ENCODE measurements at regions not wholly inside any gene's neighbourhood (a gene's known extent, or its start where the extent isn't known, plus 50 kb on each side); places are given as distances from the start of the nearest gene placed in this dataset.

GRCh38 chr13:29903996-29904395 is 53.6 kb upstream of the UBL3 start:
- TF ChIP-seq CTCF (IDR thresholded peaks at IDR 0.05), result no peak
- TF ChIP-seq BHLHE40 (IDR thresholded peaks at IDR 0.05; ENCODE audit: low read depth, low read length), result no peak
- TF ChIP-seq EHMT2 (IDR thresholded peaks at IDR 0.05; ENCODE audit: low read depth), result no peak
- TF ChIP-seq POLR2A (IDR thresholded peaks at IDR 0.05; ENCODE audit: low read length), result no peak
- TF ChIP-seq MAFK (IDR thresholded peaks at IDR 0.05; ENCODE audit: partially characterized antibody), result no peak
- no peak for TF ChIP-seq MAX (IDR thresholded peaks at IDR 0.05)
- TF ChIP-seq RAD21 (conservative IDR thresholded peaks at IDR 0.05 in 1 of 2, IDR thresholded peaks at IDR 0.05 in 1 of 2), result no peak

Data from A549 (cell line).